ENCODE measurements at regions not wholly inside any gene's neighbourhood (a gene's known extent, or its start where the extent isn't known, plus 50 kb on each side); places are given as distances from the start of the nearest gene placed in this dataset.
"Not testable (repeated sequence)": the region's sequence is repeated elsewhere in the genome, so short reads cannot be mapped to it uniquely, and the experiment has no call there.

DNA sequence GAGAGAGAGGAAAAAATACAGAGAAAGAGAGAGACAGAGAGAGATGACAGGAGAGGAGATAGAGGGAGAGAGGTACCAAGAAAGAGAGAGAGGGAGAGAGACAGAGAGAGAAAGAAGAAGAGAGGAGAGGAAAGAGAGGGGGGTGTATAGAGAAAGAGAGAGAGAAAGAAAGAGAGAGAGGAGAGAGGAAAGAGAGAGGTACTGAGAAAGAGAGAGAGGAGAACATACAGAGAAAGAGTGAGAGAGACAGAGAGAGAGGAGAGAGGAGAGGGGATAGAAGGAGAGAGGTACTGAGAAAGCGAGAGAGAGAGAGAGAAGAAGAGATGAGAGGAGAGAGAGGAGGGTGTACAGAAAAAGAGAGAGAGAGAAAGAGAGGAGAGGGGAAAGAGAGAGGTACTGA, 269.4 kb downstream of the CRLF2 start:
- DNase-seq = no peak

DNA sequence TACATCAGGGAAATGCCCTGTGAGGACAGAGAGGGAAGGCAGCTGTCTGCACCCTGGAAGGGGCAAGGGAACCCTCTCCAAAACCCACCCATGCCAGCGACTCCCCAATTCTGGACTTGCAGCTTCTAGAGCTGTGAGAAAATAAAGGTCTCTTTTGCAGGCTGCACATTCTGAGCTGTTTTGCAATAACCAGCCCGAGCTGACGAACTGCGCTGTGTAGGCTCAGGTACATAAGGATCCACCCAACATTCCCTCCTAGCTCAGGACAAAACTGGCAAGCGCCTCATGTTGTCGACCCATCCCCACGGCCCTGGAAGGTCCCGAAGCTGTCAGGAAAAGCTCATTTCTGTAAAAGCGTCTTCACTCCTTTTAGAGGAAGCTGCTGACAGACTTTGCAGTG, 271.8 kb downstream of the CRLF2 start:
- DNase-seq = no peak

DNA sequence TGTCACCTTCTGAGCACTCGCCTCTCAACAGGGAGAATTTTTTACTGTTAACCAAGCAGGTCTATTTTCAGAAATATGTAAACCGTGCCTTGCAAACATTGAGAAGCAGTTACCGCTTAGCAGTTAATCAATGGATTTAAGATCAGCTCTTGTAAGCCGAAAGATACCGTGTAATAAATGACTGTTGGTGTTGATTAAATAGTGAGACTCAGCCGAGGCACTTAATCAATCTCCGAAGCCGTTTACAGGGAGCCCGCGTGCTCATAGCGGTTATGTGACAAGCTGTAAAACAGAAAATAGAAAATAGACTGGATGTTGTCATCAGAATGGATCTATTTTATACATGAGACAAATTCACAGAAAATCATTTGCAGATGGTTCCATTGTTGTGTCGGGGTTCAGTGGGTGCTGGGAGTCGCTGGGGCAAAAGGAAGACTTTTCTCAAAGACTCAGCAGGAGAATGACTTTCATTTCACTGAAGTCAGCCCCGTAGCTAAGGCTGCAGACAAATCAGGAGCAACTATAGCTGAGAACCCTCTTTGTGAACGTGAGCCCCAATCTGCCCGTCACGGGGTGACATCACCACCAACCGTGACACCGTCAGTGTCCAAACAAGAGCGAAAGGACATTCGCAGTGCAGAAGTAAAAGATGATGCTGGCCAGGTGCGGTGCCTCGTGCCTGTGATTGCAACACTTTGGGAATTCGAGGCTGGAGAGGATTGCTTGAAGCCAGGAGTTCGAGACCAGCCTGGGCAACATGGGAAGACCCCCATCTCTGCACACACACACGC, 275.3 kb downstream of the CRLF2 start:
- DNase-seq = no peak

DNA sequence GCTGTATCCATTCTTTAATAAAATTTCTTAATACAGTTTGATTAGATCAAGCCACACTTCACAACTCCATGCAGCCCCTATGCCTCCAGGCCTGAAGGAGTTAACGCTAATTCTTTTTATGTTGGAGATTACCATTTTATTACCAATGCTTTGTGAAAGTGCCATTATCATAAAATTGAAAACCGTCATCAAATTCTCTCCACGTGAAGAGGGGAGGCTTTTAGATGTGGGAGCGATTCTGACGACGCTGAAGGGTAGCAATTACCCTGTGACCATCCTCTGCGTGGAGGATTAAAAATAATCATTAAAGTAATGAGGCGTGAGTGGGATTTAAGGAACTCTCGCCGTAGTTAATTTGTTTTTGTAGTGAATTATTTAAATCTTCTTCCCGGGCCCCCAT, 278.8 kb downstream of the CRLF2 start:
- no peak for DNase-seq

DNA sequence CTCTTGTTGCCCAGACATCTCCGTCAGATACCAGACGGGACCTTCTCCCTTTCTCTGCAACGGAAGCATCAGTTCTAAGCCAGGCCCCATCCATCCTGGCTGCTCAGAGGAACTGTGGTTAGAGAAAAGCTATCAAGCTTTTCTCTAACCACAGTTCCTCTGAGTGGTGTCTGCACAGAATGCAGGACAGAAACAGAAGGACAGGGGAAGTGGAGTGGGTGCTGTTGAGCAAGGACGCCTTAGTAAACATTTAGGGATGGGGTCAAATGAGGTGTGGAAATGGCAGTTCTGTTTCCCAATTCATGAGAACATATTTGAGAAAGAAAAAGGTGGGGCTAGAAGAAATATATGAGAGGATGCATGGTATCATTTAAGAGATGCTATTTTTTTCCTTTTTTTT, 283.8 kb downstream of the CRLF2 start:
- DNase-seq = no peak

DNA sequence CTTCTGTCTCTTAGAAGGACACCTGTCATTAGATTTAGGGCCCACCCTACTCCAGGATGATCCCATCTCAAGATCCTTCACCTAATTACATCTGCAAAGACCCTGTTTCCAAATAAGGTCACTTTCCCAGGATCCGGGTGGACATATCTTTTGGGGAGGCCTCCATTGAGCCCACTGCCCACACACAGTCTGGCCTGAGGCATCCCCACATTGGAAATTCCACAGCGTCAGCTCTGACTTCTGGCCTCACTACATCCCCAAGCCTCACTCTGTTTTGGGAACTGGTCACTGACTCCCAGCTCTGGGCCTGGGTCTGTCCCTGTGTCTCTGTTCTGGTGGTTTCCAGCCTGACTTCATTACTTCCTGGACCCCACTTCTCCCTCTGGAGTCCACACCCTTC, 285.5 kb downstream of the CRLF2 start:
- no peak for DNase-seq

- no peak for DNase-seq
These were observed 286.4 kb downstream of the CRLF2 start for GRCh38 chrX:926070-926469.

GRCh38 chrX:925652-926061, 286.8 kb downstream of the CRLF2 start:
- DNase-seq = no peak

DNA sequence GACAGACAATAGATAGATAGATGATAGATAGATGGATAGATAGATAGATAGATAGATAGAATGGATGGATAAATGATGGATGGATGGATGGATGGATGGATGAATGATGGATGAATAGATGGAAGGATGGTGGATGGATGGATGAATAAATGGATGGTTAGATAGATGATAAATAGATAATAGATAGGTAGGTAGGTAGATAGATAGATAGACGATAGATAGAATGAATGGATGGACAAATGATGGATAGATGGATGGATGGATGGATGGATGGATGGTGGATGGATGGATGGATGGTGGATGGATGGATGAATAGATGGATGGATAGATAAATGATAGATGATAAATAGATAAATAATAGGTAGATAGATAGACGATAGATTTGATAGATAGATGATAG, 287.4 kb downstream of the CRLF2 start:
- no peak for DNase-seq

DNA sequence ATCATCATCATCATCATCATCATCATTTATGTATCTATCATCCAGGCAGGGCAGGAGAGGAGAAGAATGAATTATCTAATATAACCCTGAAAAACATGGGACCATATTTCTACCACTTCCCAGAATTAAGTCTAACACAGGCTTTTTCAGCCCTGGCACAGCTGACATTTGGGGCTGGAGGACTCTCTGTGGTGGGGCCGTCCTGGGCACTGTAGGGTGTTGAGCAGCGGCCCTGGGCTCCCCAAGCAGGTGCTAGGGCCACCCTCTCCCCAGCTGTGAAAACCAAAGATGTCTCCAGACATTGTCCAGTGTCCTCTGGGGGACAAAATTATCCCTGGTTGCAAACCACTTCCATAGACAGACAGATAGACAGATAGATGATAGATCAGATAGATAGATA, 288.4 kb downstream of the CRLF2 start:
- DNase-seq = no peak

DNA sequence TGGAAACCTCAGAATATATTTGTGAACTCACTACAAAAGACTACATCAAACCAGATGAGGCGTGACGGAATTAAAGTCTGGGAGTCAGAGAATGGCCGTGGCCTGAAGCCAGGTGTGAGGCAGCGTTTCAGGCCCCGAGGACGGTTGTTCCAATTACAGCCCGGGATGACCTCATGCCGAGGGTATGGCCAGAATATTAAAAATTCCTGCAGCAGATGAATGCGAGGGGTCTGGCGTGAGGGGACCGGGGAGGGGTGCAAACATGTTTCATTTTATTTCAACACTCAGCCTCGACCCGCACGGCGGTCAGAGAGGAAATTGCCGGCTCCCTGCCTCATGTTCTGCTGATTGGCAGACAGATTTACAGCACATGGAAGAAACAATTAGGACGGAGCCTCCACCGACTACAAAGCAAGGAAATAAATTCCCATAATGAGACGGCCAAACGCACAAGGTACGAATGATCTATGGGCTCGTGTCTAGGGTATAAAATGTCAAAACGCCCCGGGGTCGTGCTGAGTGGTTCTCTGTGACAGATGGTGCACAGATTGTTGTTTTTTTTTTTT, 289.7 kb downstream of the SHOX start:
- DNase-seq = no peak

DNA sequence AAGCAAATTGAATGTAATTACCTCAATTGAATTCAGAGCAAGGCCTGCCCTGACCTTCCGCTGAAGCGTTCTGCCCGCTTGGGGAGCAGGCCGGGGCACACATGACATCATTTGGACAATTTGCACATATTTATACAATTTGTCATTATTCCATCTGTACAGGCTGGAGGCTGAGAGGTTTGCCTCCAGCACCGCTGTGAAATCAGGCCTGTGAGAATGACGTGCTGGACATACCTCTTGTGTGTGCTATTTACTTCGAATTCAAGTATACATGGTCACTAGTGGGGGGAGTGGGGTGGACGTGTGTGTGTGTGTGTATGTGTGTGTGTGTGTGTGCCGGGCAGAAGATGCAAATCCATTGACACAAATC, 285.6 kb downstream of the SHOX start:
- DNase-seq = no peak

DNA sequence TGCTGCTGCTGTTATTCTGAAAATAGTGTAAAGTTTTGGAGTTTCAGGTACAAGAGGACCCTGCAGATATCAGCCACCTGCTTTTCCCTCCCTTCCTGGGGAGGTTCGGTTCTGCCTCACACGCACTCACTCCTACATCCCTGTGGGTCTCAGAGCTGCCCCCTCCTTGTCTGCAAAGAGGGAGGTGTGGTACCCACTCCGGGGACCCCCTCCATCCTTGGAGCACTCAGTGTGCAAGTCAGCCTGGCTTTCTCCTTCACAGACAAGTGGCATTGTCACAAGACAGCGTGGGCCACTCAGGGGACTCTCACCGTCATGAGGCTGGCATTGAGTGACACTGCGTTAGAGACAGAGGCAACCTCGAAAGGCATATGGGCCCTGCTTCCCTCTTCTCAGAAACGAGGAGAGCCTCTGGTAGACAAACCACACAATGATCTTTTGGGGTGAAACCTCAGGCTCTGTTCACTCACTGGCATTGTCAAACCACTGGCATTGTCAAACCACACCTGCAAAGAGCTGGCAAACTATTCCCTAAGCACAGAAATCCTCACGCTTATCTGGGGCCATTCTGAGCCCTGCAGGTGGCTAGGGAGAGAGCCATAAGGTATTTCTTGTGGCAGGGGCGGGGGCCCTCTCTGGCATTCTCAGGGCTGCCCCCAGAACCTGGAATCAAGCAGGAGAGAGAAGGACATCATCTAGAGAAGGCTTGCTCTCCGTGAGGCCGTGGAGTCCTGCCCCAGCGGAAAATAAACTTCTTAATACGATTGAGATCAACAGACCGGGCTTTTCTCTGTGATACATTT, 285.0 kb downstream of the SHOX start:
- DNase-seq = no peak

GRCh38 chrX:914206-914605, 283.6 kb downstream of the SHOX start:
- DNase-seq = no peak

- no peak for DNase-seq
These were observed 282.1 kb downstream of the SHOX start for GRCh38 chrX:912677-913076.

DNA sequence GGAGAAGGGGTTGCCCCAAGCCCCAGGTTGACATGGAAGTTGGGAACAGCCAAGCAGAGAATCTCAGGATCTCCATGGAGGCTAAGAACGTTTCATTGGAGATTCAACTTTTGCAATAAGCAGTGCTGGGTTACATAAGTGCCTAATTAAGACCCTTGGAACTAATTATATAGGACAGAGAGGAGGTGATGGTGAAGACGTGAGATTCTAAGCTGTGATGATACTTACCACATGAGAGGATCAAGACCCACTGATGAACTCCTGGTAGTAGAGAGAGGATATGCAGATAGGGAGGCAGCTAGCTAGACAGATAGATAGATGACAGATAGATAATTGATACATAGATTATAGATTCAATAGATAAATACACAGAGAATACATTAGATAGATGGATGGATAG, 278.5 kb downstream of the SHOX start:
- DNase-seq = not testable (repeated sequence)

GRCh38 chrX:906586-906985, 276.0 kb downstream of the SHOX start:
- no peak for DNase-seq

DNA sequence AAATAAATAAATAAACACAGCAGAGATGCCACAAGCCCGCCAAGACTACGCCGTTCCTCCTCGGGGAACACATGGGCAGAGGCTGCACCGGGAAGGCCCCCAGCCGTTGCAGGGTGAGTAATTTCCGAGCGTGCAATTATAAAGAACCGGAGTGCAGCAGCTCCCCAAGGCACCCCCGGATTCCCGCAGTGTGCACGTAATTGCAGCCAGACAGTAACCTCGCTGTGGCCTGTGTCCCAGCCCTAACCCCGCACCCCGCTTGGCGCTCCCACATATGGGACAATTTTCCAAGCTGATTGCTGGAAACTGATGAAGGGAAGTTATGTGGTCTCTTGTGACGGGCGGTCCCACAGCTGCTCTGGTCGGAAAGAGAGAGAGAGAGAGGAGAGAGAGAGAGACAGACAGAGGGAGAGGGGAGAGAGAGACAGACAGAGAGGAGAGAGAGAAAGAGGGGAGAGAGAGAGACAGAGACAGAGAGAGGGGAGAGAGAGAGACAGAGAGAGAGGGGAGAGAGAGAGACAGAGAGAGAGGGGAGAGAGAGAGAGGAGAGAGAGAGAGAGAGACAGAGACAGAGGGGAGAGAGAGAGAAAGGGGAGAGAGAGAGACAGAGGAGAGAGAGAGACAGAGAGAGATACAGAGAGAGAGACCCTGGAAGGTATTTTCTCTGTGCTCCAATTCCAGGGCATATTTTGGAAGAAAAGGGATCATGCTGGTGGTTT, 275.4 kb downstream of the SHOX start:
- DNase-seq = no peak

DNA sequence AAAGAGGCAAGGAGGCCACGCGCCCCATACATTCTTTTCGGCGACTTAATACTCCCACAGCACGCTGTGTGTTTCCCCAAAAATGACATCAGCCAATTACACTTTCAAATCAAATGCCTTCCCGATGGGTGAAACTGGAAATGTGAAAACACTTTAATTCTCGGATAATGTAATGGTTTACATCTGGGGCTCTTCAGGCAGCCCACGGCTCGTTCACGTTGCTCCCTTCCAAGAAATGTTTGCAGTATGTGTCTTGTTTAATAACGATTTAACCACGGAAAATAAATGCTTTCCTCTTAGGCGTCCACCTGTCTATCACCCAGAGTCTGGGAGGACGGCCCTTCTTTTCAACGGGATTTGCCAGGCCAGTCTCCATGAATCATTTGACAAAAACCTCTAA, 272.5 kb downstream of the SHOX start:
- DNase-seq = no peak

- DNase-seq = no peak
These were observed 265.7 kb downstream of the SHOX start for GRCh38 chrX:896256-896655.

DNA sequence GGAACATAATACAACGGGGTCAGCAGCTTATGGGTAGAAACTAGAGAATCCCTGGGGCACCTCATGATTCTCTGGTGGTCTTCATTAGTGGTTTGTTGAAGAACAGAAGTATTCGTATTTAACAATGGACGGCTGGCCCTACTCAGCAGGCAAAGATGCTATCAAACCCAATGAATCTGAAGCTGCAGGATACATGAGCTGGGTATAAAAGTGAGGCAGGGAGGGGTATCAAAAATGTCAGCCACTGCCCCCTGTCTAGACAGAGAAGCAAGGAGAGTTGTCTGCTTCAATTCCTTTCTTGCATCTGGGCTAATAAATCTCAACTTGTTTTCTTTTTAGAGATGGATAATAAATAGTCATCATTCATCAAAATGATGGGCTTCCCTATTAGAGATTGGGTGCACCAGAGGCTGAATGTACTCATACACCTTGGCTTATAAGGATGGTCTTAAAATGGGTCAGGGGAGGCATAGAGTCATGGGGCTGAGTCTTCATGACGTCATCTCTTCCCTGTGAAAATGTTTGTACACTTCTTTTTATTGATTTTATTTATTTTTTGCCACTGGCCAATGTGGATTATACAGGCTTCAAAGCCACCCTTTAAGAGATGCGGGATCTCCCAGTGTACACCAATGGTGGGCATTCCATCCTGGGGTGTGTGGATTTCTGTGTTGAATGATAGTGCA, 259.5 kb downstream of the SHOX start:
- no peak for DNase-seq

DNA sequence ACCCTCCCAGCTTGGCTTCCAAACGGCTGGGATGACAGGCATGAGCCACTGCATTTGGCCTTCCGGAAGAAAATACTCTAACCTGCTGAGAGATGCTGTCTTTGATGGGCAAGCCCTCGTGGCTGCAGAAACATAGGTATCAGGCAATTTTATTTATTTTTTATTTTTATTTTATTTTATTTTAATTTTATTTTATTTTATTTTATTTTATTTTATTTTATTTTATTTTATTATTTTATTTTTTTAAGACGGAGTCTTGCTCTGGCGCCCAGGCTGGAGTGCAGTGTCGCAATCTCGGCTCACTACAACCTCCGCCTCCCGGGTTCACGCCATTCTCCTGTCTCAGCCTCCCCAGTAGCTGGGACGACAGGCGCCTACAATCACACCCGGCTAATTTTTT, 257.1 kb downstream of the SHOX start:
- DNase-seq = not testable (repeated sequence)

DNA sequence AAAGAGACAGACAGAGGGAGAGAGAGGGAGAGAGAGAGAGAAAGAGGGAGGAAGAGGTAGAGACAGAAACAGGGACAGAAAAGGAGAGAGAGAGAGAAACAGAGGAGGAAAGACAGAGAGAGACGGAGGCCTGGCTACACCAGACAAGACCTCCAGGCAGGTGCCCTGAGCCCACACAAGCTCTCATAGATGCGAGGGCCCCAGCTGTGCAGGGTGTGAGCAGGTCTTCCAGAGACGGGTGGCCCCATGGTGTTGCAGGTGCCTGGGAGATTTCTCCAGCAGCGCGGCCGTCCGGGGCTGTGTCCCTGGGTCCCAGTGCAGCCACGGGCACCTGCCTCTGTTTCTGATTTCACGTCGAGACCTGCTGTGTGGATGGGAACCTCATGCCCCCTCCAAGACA, 253.0 kb downstream of the SHOX start:
- DNase-seq = no peak
